Hepatocyte (in vitro differentiated cells): ENCODE measurements at regions not wholly inside any gene's neighbourhood (a gene's known extent, or its start where the extent isn't known, plus 50 kb on each side); places are given as distances from the start of the nearest gene placed in this dataset.

ENCODE experiments used
- DNase-seq: peaks from one replicate; pipeline ENCODE4 v3.0.0-alpha.2; 2016; ENCODE audit warnings: low spot score
- H2AFZ ChIP-seq: fragments of 200-600 bp; sonication (generic); 2 replicates; pipeline ENCODE4 v1.6.0; 2016; ENCODE audit warnings: antibody characterized with exemption, mild to moderate bottlenecking
- H3K27ac ChIP-seq: fragments of 200-600 bp; sonication (generic); 2 replicates; pipeline ENCODE4 v1.5.1; 2016; ENCODE audit warnings: mild to moderate bottlenecking
- H3K27me3 ChIP-seq: fragments of 200-600 bp; sonication (generic); 2 replicates; pipeline ENCODE4 v1.6.1; 2016
- H3K36me3 ChIP-seq: fragments of 200-600 bp; sonication (generic); replicated peaks from 2 replicates; pipeline ENCODE4 v1.5.1; 2016; ENCODE audit warnings: low read depth; ENCODE audit not compliant: insufficient read depth
- H3K4me1 ChIP-seq: fragments of 200-600 bp; sonication (generic); 2 replicates; pipeline ENCODE4 v1.5.1; 2016; ENCODE audit warnings: mild to moderate bottlenecking, moderate library complexity; ENCODE audit not compliant: insufficient read depth
- H3K4me2 ChIP-seq: fragments of 200-600 bp; sonication (generic); 2 replicates; pipeline ENCODE4 v1.6.0; 2016
- H3K4me3 ChIP-seq: fragments of 200-600 bp; sonication (generic); 2 replicates; pipeline ENCODE4 v1.5.1; 2016; ENCODE audit warnings: mild to moderate bottlenecking
- H3K79me2 ChIP-seq: fragments of 200-600 bp; sonication (generic); 2 replicates; pipeline ENCODE4 v1.6.0; 2017; ENCODE audit warnings: mild to moderate bottlenecking
- H3K9me2 ChIP-seq: fragments of 200-600 bp; sonication (generic); replicated peaks from 2 replicates; pipeline ENCODE4 v1.6.0; 2017; ENCODE audit warnings: mild to moderate bottlenecking; ENCODE audit not compliant: insufficient read depth
- H3K9me3 ChIP-seq: fragments of 200-600 bp; sonication (generic); 2 replicates; pipeline ENCODE4 v1.5.1; 2016; ENCODE audit warnings: low read depth, mild to moderate bottlenecking
- H4K20me1 ChIP-seq: fragments of 200-600 bp; sonication (generic); 2 replicates; pipeline ENCODE4 v1.6.0; 2016; ENCODE audit warnings: mild to moderate bottlenecking; ENCODE audit not compliant: insufficient read depth, poor library complexity, severe bottlenecking
- CTCF ChIP-seq: fragments of 200-600 bp; sonication (generic); IDR thresholded peaks from 2 replicates; pipeline ENCODE4 v1.5.1; 2016; ENCODE audit warnings: antibody characterized with exemption, mild to moderate bottlenecking; ENCODE audit not compliant: poor library complexity
- EZH2 ChIP-seq: fragments of 200-600 bp; sonication (generic); IDR thresholded peaks from 2 replicates; pipeline ENCODE4 v1.6.1; 2016; ENCODE audit warnings: antibody characterized with exemption, mild to moderate bottlenecking, borderline replicate concordance
- EZH2phosphoT487 ChIP-seq: fragments of 200-600 bp; sonication (generic); IDR thresholded peaks from one replicate; pipeline ENCODE4 v1.6.1; 2018; ENCODE audit warnings: antibody characterized with exemption, mild to moderate bottlenecking, low read depth, moderate library complexity; ENCODE audit not compliant: unreplicated experiment, severe bottlenecking
- WGBS: methylation state at CpG from one replicate; pipeline ENCODE4 v1.1.6; 2016; ENCODE audit warnings: low lambda C conversion rate; ENCODE audit errors: missing lambda C conversion rate; 5-methylcytosine and 5-hydroxymethylcytosine counted together

GRCh38 chr14:26707234-26707633 lies 109.4 kb upstream of the NOVA1 start:
- Histone ChIP-seq H3K79me2 (no peaks in the 10 kb centered on the region), H3K9me2 (no peaks in the 10 kb centered on the region), H3K9me3 (no peaks in the 10 kb centered on the region), H3K4me1 (no peaks in the 10 kb centered on the region), H3K27me3 (no peaks in the 10 kb centered on the region), H3K27ac (no peak overlapping the region), H4K20me1 (no peaks in the 10 kb centered on the region), H3K36me3 (no peaks in the 10 kb centered on the region), H3K4me3 (no peak overlapping the region), H2AFZ (no peak overlapping the region), H3K4me2 (no peak overlapping the region)
- WGBS = 68% methylated on average over 3 of the region's 3 CpGs
- TF ChIP-seq EZH2 (no peak), EZH2phosphoT487 (no peak), CTCF (no peak)
- DNase-seq = no peak

GRCh38 chr14:26709019-26709418 lies 111.2 kb upstream of the NOVA1 start:
- H3K9me2 ChIP-seq = no peaks in the 10 kb centered on the region
- no peak overlapping the region for H2AFZ ChIP-seq
- no peaks in the 10 kb centered on the region for H3K9me3 ChIP-seq
- H4K20me1 ChIP-seq = no peaks in the 10 kb centered on the region
- no peak overlapping the region for H3K27ac ChIP-seq
- H3K27me3 ChIP-seq = no peaks in the 10 kb centered on the region
- no peak overlapping the region for H3K4me2 ChIP-seq
- H3K79me2 ChIP-seq = no peaks in the 10 kb centered on the region
- H3K4me1 ChIP-seq = no peaks in the 10 kb centered on the region
- no peak overlapping the region for H3K4me3 ChIP-seq
- TF ChIP-seq EZH2phosphoT487 = no peak
- DNase-seq = no peak
- no peaks in the 10 kb centered on the region for H3K36me3 ChIP-seq

- TF ChIP-seq EZH2phosphoT487 = no peak
- no peak for TF ChIP-seq EZH2
- no peak for TF ChIP-seq CTCF
- H3K4me3 ChIP-seq = no peak overlapping the region
- no peaks in the 10 kb centered on the region for H4K20me1 ChIP-seq
- no peak overlapping the region for H2AFZ ChIP-seq
- H3K36me3 ChIP-seq = no peaks in the 10 kb centered on the region
- WGBS = 87% methylated on average over 3 of the region's 3 CpGs
- H3K9me3 ChIP-seq = no peaks in the 10 kb centered on the region
- no peak for DNase-seq
- H3K4me2 ChIP-seq = no peak overlapping the region
- no peaks in the 10 kb centered on the region for H3K4me1 ChIP-seq
- H3K9me2 ChIP-seq = no peaks in the 10 kb centered on the region
- no peaks in the 10 kb centered on the region for H3K27me3 ChIP-seq
- H3K79me2 ChIP-seq = no peaks in the 10 kb centered on the region
- H3K27ac ChIP-seq = no peak overlapping the region
Measured at GRCh38 chr14:26719514-26719913, 121.7 kb upstream of the NOVA1 start.

GRCh38 chr14:26722258-26722657 lies 124.4 kb upstream of the NOVA1 start:
- H3K4me1 ChIP-seq = no peaks in the 10 kb centered on the region
- H3K4me2 ChIP-seq = no peak overlapping the region
- H4K20me1 ChIP-seq = no peaks in the 10 kb centered on the region
- TF ChIP-seq CTCF (no peak), EZH2phosphoT487 (no peak), EZH2 (no peak)
- H2AFZ ChIP-seq = no peak overlapping the region
- H3K27me3 ChIP-seq = no peaks in the 10 kb centered on the region
- no peaks in the 10 kb centered on the region for H3K9me3 ChIP-seq
- no peaks in the 10 kb centered on the region for H3K36me3 ChIP-seq
- H3K4me3 ChIP-seq = no peak overlapping the region
- H3K79me2 ChIP-seq = no peaks in the 10 kb centered on the region
- no peak overlapping the region for H3K27ac ChIP-seq
- DNase-seq = no peak
- H3K9me2 ChIP-seq = no peaks in the 10 kb centered on the region
